WTC11 (cell line): ENCODE measurements at regions not wholly inside any gene's neighbourhood (a gene's known extent, or its start where the extent isn't known, plus 50 kb on each side); places are given as distances from the start of the nearest gene placed in this dataset.

ENCODE experiments used
- ATAC-seq: fragments of 200-7000 bp; cut with Tn5 transposase; 2 replicates; pipeline ENCODE4 v1.10.0; 2021; ENCODE audit warnings: mild to moderate bottlenecking, moderate library complexity
- CTCF ChIA-PET: fragments of 300-600 bp; sonication (Branson Sonifier 250); formaldehyde crosslinking; loops from one replicate; lab custom pipeline; 2021; ENCODE audit warnings: antibody characterized with exemption; lab: Charles Lee
- POLR2A ChIA-PET: fragments of 350-600 bp; sonication (Branson Sonifier 250); formaldehyde crosslinking; loops from one replicate; lab custom pipeline; 2021; ENCODE audit warnings: antibody characterized with exemption; lab: Charles Lee
- DNase-seq: peaks from one replicate; pipeline ENCODE4 v3.0.0; 2021; ENCODE audit warnings: low spot score
- H3K27ac Mint-ChIP-seq: 2 replicates; pipeline ENCODE4 v1.8.0; 2021; ENCODE audit warnings: mixed read lengths
- H3K27me3 Mint-ChIP-seq: 2 replicates; pipeline ENCODE4 v1.8.0; 2021; ENCODE audit warnings: low read depth, mild to moderate bottlenecking, moderate library complexity, mixed read lengths
- H3K36me3 Mint-ChIP-seq: 2 replicates; pipeline ENCODE4 v1.8.0; 2021; ENCODE audit warnings: mixed read lengths
- H3K4me1 Mint-ChIP-seq: 2 replicates; pipeline ENCODE4 v1.8.0; 2022; ENCODE audit warnings: mixed read lengths
- H3K4me3 Mint-ChIP-seq: 2 replicates; pipeline ENCODE4 v1.8.0; 2021; ENCODE audit warnings: mild to moderate bottlenecking, moderate library complexity, mixed read lengths
- H3K9me3 Mint-ChIP-seq: 2 replicates; pipeline ENCODE4 v1.8.0; 2021; ENCODE audit warnings: mixed read lengths
- CREM ChIP-seq: sonication (generic); formaldehyde crosslinking; IDR thresholded peaks from 2 replicates; pipeline ENCODE4 v1.8.1; 2022; ENCODE audit warnings: mild to moderate bottlenecking, missing genetic modification reagents, moderate library complexity
- NFYB ChIP-seq: sonication (generic); formaldehyde crosslinking; conservative IDR thresholded peaks from 2 replicates; pipeline ENCODE4 v1.8.0; 2022; ENCODE audit warnings: low read depth, missing genetic modification reagents
- SOX15 ChIP-seq: fragments of 250-450 bp; sonication (Bioruptor Pico); IDR thresholded peaks from 2 replicates; pipeline ENCODE4 v1.9.0; 2021; ENCODE audit warnings: mild to moderate bottlenecking
- TF ChIP-seq, protein P1 (sequence below): sonication (generic); formaldehyde crosslinking; IDR thresholded peaks from 2 replicates; pipeline ENCODE4 v1.8.1; 2023; ENCODE audit warnings: mild to moderate bottlenecking, missing genetic modification reagents

DNA sequence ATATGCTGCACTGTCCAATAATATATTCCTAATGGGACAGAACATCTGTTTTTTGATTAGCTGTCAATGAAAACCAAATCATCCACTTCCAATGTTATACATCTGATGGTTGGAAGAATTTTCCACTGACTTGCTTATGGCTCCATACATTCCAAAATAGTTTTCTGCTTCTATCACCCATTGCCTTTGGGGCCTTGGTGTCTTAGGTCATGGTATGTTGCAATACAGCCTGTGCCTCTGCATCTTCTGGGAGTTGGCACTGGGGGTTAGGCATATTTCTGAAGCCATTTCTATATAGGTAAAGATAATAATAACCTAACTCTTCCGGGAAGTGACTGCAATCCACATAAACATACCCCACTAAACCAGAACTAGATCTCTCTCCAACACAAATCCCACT is 53.2 kb upstream of the NR3C2 start:
- Mint-ChIP-seq H3K4me3 (no peak overlapping the region), H3K27ac (no peak overlapping the region), H3K27me3 (no peaks in the 10 kb centered on the region), H3K4me1 (no peaks in the 10 kb centered on the region), H3K9me3 (no peaks in the 10 kb centered on the region), H3K36me3 (no peaks in the 10 kb centered on the region)
- ATAC-seq (no peak), DNase-seq (no peak)
- CTCF ChIA-PET: no interaction called here
- POLR2A ChIA-PET: no interaction called here
- TF ChIP-seq CREM (CRISPR knock-in tag) (no peak), SOX15 (CRISPR knock-in tag) (no peak), NFYB (CRISPR knock-in tag) (no peak)
- TF ChIP-seq, protein P1, sequence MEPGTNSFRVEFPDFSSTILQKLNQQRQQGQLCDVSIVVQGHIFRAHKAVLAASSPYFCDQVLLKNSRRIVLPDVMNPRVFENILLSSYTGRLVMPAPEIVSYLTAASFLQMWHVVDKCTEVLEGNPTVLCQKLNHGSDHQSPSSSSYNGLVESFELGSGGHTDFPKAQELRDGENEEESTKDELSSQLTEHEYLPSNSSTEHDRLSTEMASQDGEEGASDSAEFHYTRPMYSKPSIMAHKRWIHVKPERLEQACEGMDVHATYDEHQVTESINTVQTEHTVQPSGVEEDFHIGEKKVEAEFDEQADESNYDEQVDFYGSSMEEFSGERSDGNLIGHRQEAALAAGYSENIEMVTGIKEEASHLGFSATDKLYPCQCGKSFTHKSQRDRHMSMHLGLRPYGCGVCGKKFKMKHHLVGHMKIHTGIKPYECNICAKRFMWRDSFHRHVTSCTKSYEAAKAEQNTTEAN (CRISPR knock-in tag): no peak
